ENCODE measurements at regions not wholly inside any gene's neighbourhood (a gene's known extent, or its start where the extent isn't known, plus 50 kb on each side); places are given as distances from the start of the nearest gene placed in this dataset.

GRCh38 chr16:6032438-6032837 is 934.8 kb upstream of the EEF2KMT start:
- TF ChIP-seq CTCF (IDR thresholded peaks at IDR 0.05): no peak
- TF ChIP-seq POLR2A (IDR thresholded peaks at IDR 0.05): no peak
